Keratinocyte (primary cell): ENCODE measurements at regions not wholly inside any gene's neighbourhood (a gene's known extent, or its start where the extent isn't known, plus 50 kb on each side); places are given as distances from the start of the nearest gene placed in this dataset.

Experiments used
- DNase-seq: peaks from one replicate; pipeline ENCODE4 v3.0.0-alpha.2; 2011; ENCODE audit warnings: low read depth, missing footprints, low spot score
- FAIRE-seq: peaks from 2 replicates; lab custom pipeline; 2011; peaks lifted over from hg19 to GRCh38; lab: Jason Lieb, UNC
- H2AFZ ChIP-seq: 2 replicates; pipeline ENCODE4 v1.6.0; 2012; ENCODE audit warnings: low read length, control low read depth, inconsistent platforms; ENCODE audit not compliant: control insufficient read depth
- H3K27ac ChIP-seq: 2 replicates; pipeline ENCODE4 v1.5.1; 2011; ENCODE audit warnings: low read length; ENCODE audit not compliant: control insufficient read depth, insufficient read depth
- H3K27me3 ChIP-seq: 3 replicates; pipeline ENCODE4 v1.6.0; 2011; ENCODE audit warnings: low read length; ENCODE audit not compliant: control insufficient read depth, insufficient read depth; ENCODE audit errors: extremely low read depth
- H3K36me3 ChIP-seq, 2 experiments: 2 replicates in 1 of 2; 3 replicates in 1 of 2; pipeline ENCODE4 v1.5.1; 2011; ENCODE audit warnings: low read length in 2 of 2, mild to moderate bottlenecking in 1 of 2; ENCODE audit not compliant: control insufficient read depth in 2 of 2, insufficient read depth in 2 of 2; ENCODE audit errors: extremely low read depth in 1 of 2
- H3K4me1 ChIP-seq: 3 replicates; pipeline ENCODE4 v1.5.1; 2011; ENCODE audit warnings: low read length; ENCODE audit not compliant: control insufficient read depth, insufficient read depth; ENCODE audit errors: extremely low read depth
- H3K4me2 ChIP-seq: 3 replicates; pipeline ENCODE4 v1.6.0; 2011; ENCODE audit warnings: low read depth, low read length; ENCODE audit not compliant: control insufficient read depth, insufficient read depth; ENCODE audit errors: extremely low read depth
- H3K4me3 ChIP-seq, 3 experiments: fragments of 200-600 bp in 1 of 3; sonication (generic) in 1 of 3; 2 replicates in 2 of 3; 3 replicates in 1 of 3; pipeline ENCODE4 v1.5.1; 2011 to 2016; ENCODE audit warnings: low read length in 3 of 3, mild to moderate bottlenecking in 3 of 3, control low read depth in 2 of 3, inconsistent platforms in 1 of 3, low read depth in 1 of 3, mixed read lengths in 1 of 3, mixed run types in 1 of 3, moderate library complexity in 1 of 3; ENCODE audit not compliant: control insufficient read depth in 2 of 3, insufficient read depth in 2 of 3; ENCODE audit errors: extremely low read depth in 1 of 3
- H3K79me2 ChIP-seq: 2 replicates; pipeline ENCODE4 v1.6.0; 2012; ENCODE audit warnings: low read length; ENCODE audit not compliant: control insufficient read depth, insufficient read depth
- H3K9ac ChIP-seq: 3 replicates; pipeline ENCODE4 v1.6.0; 2011; ENCODE audit warnings: low read length; ENCODE audit not compliant: control insufficient read depth, insufficient read depth; ENCODE audit errors: extremely low read depth
- H3K9me1 ChIP-seq: 3 replicates; pipeline ENCODE4 v1.6.0; 2011; ENCODE audit warnings: low read length; ENCODE audit not compliant: control insufficient read depth, insufficient read depth; ENCODE audit errors: extremely low read depth
- H3K9me3 ChIP-seq: 2 replicates; pipeline ENCODE4 v1.5.1; 2012; ENCODE audit warnings: low read depth, low read length; ENCODE audit not compliant: control insufficient read depth
- H4K20me1 ChIP-seq: 3 replicates; pipeline ENCODE4 v1.6.0; 2011; ENCODE audit warnings: low read length; ENCODE audit not compliant: control insufficient read depth, insufficient read depth; ENCODE audit errors: extremely low read depth
- CTCF ChIP-seq, 3 experiments: IDR thresholded peaks in 1 of 3; conservative IDR thresholded peaks in 1 of 3; optimal IDR thresholded peaks in 1 of 3; 2 replicates in 2 of 3; 3 replicates in 1 of 3; pipeline versions ENCODE3 to v1.5.1; 2011; ENCODE audit warnings: low read length in 3 of 3, mild to moderate bottlenecking in 3 of 3, moderate library complexity in 2 of 3, control low read depth in 1 of 3, inconsistent platforms in 1 of 3; ENCODE audit not compliant: insufficient read depth in 2 of 3; ENCODE audit errors: extremely low read depth in 1 of 3
- EZH2 ChIP-seq: IDR thresholded peaks from one replicate; pipeline ENCODE4 v1.6.1; 2012; ENCODE audit warnings: inconsistent platforms, mild to moderate bottlenecking, low read length, moderate library complexity
- dilution Hi-C: fragments of 300-500 bp; cut with MboI; formaldehyde crosslinking; loops from one replicate; pipeline ENCODE4 v1.7.0; 2020; ENCODE audit warnings: low sequenced_read_pairs; ENCODE audit not compliant: extremely low pct_ligation_motif_present

- Histone ChIP-seq H3K4me3 (no peak overlapping the region), H3K9me3 (peaks cover 14% of the 10 kb centered on the region), H3K79me2 (no peaks in the 10 kb centered on the region), H3K27me3 (no peaks in the 10 kb centered on the region), H3K27ac (no peak overlapping the region), H3K9ac (no peak overlapping the region), H4K20me1 (no peaks in the 10 kb centered on the region), H2AFZ (no peak overlapping the region), H3K36me3 (no peaks in the 10 kb centered on the region), H3K4me1 (no peaks in the 10 kb centered on the region), H3K9me1 (no peaks in the 10 kb centered on the region), H3K4me2 (no peak overlapping the region)
- DNase-seq (no peak), FAIRE-seq (no peak)
- dilution Hi-C loops, result no loop called here
- TF ChIP-seq EZH2 (no peak), CTCF (optimal IDR thresholded peaks at IDR 0.05 in 1 of 3, IDR thresholded peaks at IDR 0.05 in 1 of 3, conservative IDR thresholded peaks at IDR 0.05 in 1 of 3; ENCODE audit: extremely low read depth in 1 of 3, insufficient read depth in 2 of 3, low read length in 3 of 3) (no peak)
Observed at GRCh38 chr22:49380828-49381114, 446.9 kb downstream of the BRD1 start.

- no peak overlapping the region for H3K4me2 ChIP-seq
- FAIRE-seq, result no peak
- H3K9me1 ChIP-seq, result no peaks in the 10 kb centered on the region
- no peak for DNase-seq
- H2AFZ ChIP-seq, result no peak overlapping the region
- dilution Hi-C loops, result no loop called here
- no peaks in the 10 kb centered on the region for H3K79me2 ChIP-seq
- H3K27me3 ChIP-seq, result no peaks in the 10 kb centered on the region
- no peaks in the 10 kb centered on the region for H4K20me1 ChIP-seq
- H3K27ac ChIP-seq, result no peak overlapping the region
- H3K4me1 ChIP-seq, result no peaks in the 10 kb centered on the region
- H3K36me3 ChIP-seq, result no peaks in the 10 kb centered on the region
- no peak overlapping the region for H3K9ac ChIP-seq
- peaks cover 14% of the 10 kb centered on the region for H3K9me3 ChIP-seq
- H3K4me3 ChIP-seq, result no peak overlapping the region
- TF ChIP-seq EZH2 (no peak), CTCF (optimal IDR thresholded peaks at IDR 0.05 in 1 of 3, IDR thresholded peaks at IDR 0.05 in 1 of 3, conservative IDR thresholded peaks at IDR 0.05 in 1 of 3; ENCODE audit: extremely low read depth in 1 of 3, insufficient read depth in 2 of 3, low read length in 3 of 3) (no peak)
Observed at GRCh38 chr22:49380095-49380827, 447.4 kb downstream of the BRD1 start.
